ENCODE measurements at regions not wholly inside any gene's neighbourhood (a gene's known extent, or its start where the extent isn't known, plus 50 kb on each side); places are given as distances from the start of the nearest gene placed in this dataset.

DNA sequence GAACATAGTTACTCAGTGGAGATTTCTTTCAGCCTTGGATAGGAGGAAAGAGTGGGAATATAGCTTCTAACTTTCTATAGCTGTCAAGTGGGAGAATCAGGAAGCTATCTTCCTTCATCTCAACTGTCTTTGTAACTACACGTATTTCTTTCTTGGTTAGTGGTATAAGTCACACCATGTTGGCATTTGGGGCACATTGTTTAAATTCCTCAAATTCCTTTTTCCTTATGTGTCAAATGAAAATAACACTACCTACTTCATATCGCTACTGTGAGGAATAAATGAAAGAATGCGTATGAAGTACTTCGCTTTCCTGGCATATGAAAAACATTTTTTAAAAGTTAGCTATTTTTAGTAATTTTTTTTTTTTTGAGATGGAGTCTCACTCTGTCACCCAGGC, 1082.5 kb upstream of the WWC1 start:
- H3K9me3 Mint-ChIP-seq, result peaks cover 0 to 13% (median 2%) of the 10 kb centered on the region in 7 donors
- Histone ChIP-seq H4K20me1 (ENCODE audit: insufficient read depth, low read length) (no peaks in the 10 kb centered on the region), H3K27ac (ENCODE audit: low read depth in 1 of 2, low read length in 2 of 2) (no peak overlapping the region), H3K4me2 (replicated peaks; ENCODE audit: extremely low read depth, low read length, poor library complexity, severe bottlenecking) (no peak overlapping the region), H3K4me3 (replicated peaks in 1 of 3; ENCODE audit: low read depth in 2 of 3, low read length in 3 of 3) (no peak overlapping the region), H3K9ac (ENCODE audit: insufficient read depth, low read length, poor library complexity, severe bottlenecking) (no peak overlapping the region), H3K79me2 (ENCODE audit: insufficient read depth, low read length) (no peaks in the 10 kb centered on the region), H2AFZ (ENCODE audit: insufficient read depth, low read depth, low read length, poor library complexity, severe bottlenecking) (no peak overlapping the region), H3K27me3 (ENCODE audit: control insufficient read depth in 2 of 2, insufficient read depth in 2 of 2, low read length in 2 of 2) (no peaks in the 10 kb centered on the region), H3K9me3 (replicated peaks in 1 of 2; ENCODE audit: control insufficient read depth in 1 of 2, insufficient read depth in 1 of 2, low read length in 2 of 2) (peaks cover 0 to 3% of the 10 kb centered on the region in 2 donors), H3K36me3 (replicated peaks in 1 of 2; ENCODE audit: control insufficient read depth in 1 of 2, insufficient read depth in 2 of 2, low read length in 2 of 2) (no peaks in the 10 kb centered on the region), H3K4me1 (ENCODE audit: control insufficient read depth in 1 of 2, insufficient read depth in 2 of 2, low read length in 2 of 2) (no peaks in the 10 kb centered on the region)
- H3K27ac Mint-ChIP-seq, result no peak overlapping the region
- no peak overlapping the region for H3K4me3 Mint-ChIP-seq
- WGBS (ENCODE audit: insufficient coverage), result no CpG with 5 or more reads among the region's 4 CpGs
- H3K36me3 Mint-ChIP-seq, result no peaks in the 10 kb centered on the region
- intact Hi-C loops (cut with micrococcal nuclease), result no loop called here
- TF ChIP-seq, protein P1, sequence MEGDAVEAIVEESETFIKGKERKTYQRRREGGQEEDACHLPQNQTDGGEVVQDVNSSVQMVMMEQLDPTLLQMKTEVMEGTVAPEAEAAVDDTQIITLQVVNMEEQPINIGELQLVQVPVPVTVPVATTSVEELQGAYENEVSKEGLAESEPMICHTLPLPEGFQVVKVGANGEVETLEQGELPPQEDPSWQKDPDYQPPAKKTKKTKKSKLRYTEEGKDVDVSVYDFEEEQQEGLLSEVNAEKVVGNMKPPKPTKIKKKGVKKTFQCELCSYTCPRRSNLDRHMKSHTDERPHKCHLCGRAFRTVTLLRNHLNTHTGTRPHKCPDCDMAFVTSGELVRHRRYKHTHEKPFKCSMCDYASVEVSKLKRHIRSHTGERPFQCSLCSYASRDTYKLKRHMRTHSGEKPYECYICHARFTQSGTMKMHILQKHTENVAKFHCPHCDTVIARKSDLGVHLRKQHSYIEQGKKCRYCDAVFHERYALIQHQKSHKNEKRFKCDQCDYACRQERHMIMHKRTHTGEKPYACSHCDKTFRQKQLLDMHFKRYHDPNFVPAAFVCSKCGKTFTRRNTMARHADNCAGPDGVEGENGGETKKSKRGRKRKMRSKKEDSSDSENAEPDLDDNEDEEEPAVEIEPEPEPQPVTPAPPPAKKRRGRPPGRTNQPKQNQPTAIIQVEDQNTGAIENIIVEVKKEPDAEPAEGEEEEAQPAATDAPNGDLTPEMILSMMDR (IDR thresholded peaks at IDR 0.05), result no peak
- no peaks in the 10 kb centered on the region for H3K4me1 Mint-ChIP-seq
- no peaks in the 10 kb centered on the region for H3K27me3 Mint-ChIP-seq (ENCODE audit: low read depth in 3 of 3)
- no peak for DNase-seq

DNA sequence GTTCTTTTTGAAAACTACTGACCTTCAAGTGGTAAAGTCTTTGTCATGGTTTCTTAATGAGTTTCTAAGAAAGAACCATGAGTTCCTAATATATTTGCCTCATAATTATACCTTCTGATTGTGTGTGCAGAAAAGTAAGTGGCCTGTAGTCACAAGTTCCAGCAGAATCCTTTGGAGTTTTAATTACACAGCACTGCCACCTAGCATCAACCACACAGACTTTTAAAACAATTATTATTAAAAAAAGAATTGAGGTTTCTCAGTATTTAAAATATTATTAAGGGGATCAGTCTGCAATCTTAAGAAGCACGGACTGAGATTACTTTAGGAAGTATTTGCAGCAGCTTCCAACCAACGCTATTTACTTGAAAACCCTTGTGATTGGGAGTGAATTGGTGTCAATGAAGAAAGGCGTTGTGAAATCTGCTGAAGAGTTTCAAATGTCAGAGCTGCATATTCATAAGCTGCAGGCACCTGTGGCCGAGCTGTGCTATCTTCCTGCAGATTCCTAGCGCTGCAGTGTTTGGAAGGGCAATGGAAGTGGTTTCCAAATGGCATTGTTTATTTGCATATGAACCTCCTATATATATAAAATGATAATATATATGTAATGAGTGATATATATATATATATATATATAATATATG, 1074.2 kb upstream of the WWC1 start:
- no peaks in the 10 kb centered on the region for H3K4me1 Mint-ChIP-seq
- Histone ChIP-seq H3K27ac (ENCODE audit: low read depth in 1 of 2, low read length in 2 of 2) (no peak overlapping the region), H3K79me2 (ENCODE audit: insufficient read depth, low read length) (no peaks in the 10 kb centered on the region), H3K4me1 (ENCODE audit: control insufficient read depth in 1 of 2, insufficient read depth in 2 of 2, low read length in 2 of 2) (no peaks in the 10 kb centered on the region), H3K9ac (ENCODE audit: insufficient read depth, low read length, poor library complexity, severe bottlenecking) (no peak overlapping the region), H3K27me3 (ENCODE audit: control insufficient read depth in 2 of 2, insufficient read depth in 2 of 2, low read length in 2 of 2) (no peaks in the 10 kb centered on the region), H3K36me3 (replicated peaks in 1 of 2; ENCODE audit: control insufficient read depth in 1 of 2, insufficient read depth in 2 of 2, low read length in 2 of 2) (no peaks in the 10 kb centered on the region), H3K4me3 (replicated peaks in 1 of 3; ENCODE audit: low read depth in 2 of 3, low read length in 3 of 3) (no peak overlapping the region), H3K9me3 (replicated peaks in 1 of 2; ENCODE audit: control insufficient read depth in 1 of 2, insufficient read depth in 1 of 2, low read length in 2 of 2) (no peaks in the 10 kb centered on the region), H2AFZ (ENCODE audit: insufficient read depth, low read depth, low read length, poor library complexity, severe bottlenecking) (no peak overlapping the region), H4K20me1 (ENCODE audit: insufficient read depth, low read length) (no peaks in the 10 kb centered on the region), H3K4me2 (replicated peaks; ENCODE audit: extremely low read depth, low read length, poor library complexity, severe bottlenecking) (no peak overlapping the region)
- peaks cover 0 to 1% (median 0%) of the 10 kb centered on the region in 3 donors for H3K27me3 Mint-ChIP-seq (ENCODE audit: low read depth in 3 of 3)
- no peak overlapping the region for H3K27ac Mint-ChIP-seq
- DNase-seq, result no peak
- H3K4me3 Mint-ChIP-seq, result no peak overlapping the region
- 80% methylated on average over 1 of the region's 5 CpGs for WGBS (ENCODE audit: insufficient coverage)
- TF ChIP-seq, protein P1 (IDR thresholded peaks at IDR 0.05), result no peak
- no peaks in the 10 kb centered on the region for H3K36me3 Mint-ChIP-seq
- peaks cover 0 to 3% (median 0%) of the 10 kb centered on the region in 7 donors for H3K9me3 Mint-ChIP-seq
- intact Hi-C loops (cut with micrococcal nuclease), result no loop called here

Measured in CD14-positive monocyte (primary cell).